ENCODE measurements at regions not wholly inside any gene's neighbourhood (a gene's known extent, or its start where the extent isn't known, plus 50 kb on each side); places are given as distances from the start of the nearest gene placed in this dataset.

GRCh38 chr2:105597011-105597805 lies 147.5 kb upstream of the NCK2 start:
- Histone ChIP-seq H2AFZ (ENCODE audit: low read length) (no peak overlapping the region), H3K36me3 (ENCODE audit: insufficient read depth, low read length) (no peaks in the 10 kb centered on the region), H3K4me1 (ENCODE audit: insufficient read depth, low read length, poor library complexity, severe bottlenecking) (no peaks in the 10 kb centered on the region), H3K4me2 (ENCODE audit: low read depth, low read length, poor library complexity, severe bottlenecking) (no peak overlapping the region), H3K9ac (ENCODE audit: low read depth, low read length, poor library complexity, severe bottlenecking) (no peak overlapping the region), H3K9me3 (ENCODE audit: insufficient read depth, low read depth, low read length) (no peaks in the 10 kb centered on the region), H3K27me3 (ENCODE audit: insufficient read depth, low read length, poor library complexity, severe bottlenecking) (no peaks in the 10 kb centered on the region), H3K9me2 (replicated peaks; ENCODE audit: low read depth, low read length) (no peaks in the 10 kb centered on the region), H3K4me3 (ENCODE audit: low read length, poor library complexity, severe bottlenecking) (no peak overlapping the region), H4K20me1 (ENCODE audit: insufficient read depth, low read length, poor library complexity, severe bottlenecking) (no peaks in the 10 kb centered on the region), H3K79me2 (ENCODE audit: insufficient read depth, low read length) (no peaks in the 10 kb centered on the region), H3F3A (ENCODE audit: low read depth) (no peaks in the 10 kb centered on the region)
- no peak for TF ChIP-seq EZH2phosphoT487 (IDR thresholded peaks at IDR 0.05; ENCODE audit: borderline replicate concordance)
- TF ChIP-seq, protein P1, sequence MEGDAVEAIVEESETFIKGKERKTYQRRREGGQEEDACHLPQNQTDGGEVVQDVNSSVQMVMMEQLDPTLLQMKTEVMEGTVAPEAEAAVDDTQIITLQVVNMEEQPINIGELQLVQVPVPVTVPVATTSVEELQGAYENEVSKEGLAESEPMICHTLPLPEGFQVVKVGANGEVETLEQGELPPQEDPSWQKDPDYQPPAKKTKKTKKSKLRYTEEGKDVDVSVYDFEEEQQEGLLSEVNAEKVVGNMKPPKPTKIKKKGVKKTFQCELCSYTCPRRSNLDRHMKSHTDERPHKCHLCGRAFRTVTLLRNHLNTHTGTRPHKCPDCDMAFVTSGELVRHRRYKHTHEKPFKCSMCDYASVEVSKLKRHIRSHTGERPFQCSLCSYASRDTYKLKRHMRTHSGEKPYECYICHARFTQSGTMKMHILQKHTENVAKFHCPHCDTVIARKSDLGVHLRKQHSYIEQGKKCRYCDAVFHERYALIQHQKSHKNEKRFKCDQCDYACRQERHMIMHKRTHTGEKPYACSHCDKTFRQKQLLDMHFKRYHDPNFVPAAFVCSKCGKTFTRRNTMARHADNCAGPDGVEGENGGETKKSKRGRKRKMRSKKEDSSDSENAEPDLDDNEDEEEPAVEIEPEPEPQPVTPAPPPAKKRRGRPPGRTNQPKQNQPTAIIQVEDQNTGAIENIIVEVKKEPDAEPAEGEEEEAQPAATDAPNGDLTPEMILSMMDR (conservative IDR thresholded peaks at IDR 0.05; ENCODE audit: low read length), result no peak

DNA sequence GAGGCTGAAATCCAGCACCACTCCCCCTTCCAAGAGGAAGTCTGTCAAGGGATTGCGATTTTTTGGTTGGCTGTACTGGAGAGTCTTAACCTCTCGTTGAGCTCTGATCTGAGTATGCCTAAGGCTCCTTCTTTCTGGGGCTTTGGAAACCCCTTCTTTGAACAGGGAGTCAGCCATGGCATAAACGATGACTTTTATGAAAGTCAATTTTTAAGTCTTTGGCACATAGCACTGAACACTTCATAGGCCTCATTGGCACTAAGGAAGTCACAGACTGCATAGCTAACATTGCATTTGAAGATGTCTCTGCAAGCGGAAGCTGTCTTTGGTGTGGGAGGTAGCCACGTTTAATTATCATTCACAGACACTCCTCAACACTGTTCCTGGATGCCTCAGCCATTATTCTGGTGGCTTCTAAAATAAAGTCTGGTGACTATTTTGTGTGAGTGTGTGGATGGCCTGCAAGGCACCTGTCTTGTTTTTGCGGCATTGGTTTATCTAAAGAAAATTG lies 148.2 kb upstream of the NCK2 start:
- Histone ChIP-seq H4K20me1 (ENCODE audit: insufficient read depth, low read length, poor library complexity, severe bottlenecking) (no peaks in the 10 kb centered on the region), H3K27me3 (ENCODE audit: insufficient read depth, low read length, poor library complexity, severe bottlenecking) (no peaks in the 10 kb centered on the region), H3K9me3 (ENCODE audit: insufficient read depth, low read depth, low read length) (no peaks in the 10 kb centered on the region), H3K9ac (ENCODE audit: low read depth, low read length, poor library complexity, severe bottlenecking) (no peak overlapping the region), H3K79me2 (ENCODE audit: insufficient read depth, low read length) (no peaks in the 10 kb centered on the region), H2AFZ (ENCODE audit: low read length) (no peak overlapping the region), H3F3A (ENCODE audit: low read depth) (no peaks in the 10 kb centered on the region), H3K9me2 (replicated peaks; ENCODE audit: low read depth, low read length) (no peaks in the 10 kb centered on the region), H3K36me3 (ENCODE audit: insufficient read depth, low read length) (no peaks in the 10 kb centered on the region), H3K4me3 (ENCODE audit: low read length, poor library complexity, severe bottlenecking) (no peak overlapping the region), H3K4me1 (ENCODE audit: insufficient read depth, low read length, poor library complexity, severe bottlenecking) (no peaks in the 10 kb centered on the region), H3K4me2 (ENCODE audit: low read depth, low read length, poor library complexity, severe bottlenecking) (no peak overlapping the region)
- TF ChIP-seq EZH2phosphoT487 (IDR thresholded peaks at IDR 0.05; ENCODE audit: borderline replicate concordance), result no peak
- TF ChIP-seq, protein P1 (conservative IDR thresholded peaks at IDR 0.05; ENCODE audit: low read length), result no peak

- TF ChIP-seq, protein P1 (conservative IDR thresholded peaks at IDR 0.05; ENCODE audit: low read length), result no peak
- TF ChIP-seq EZH2phosphoT487 (IDR thresholded peaks at IDR 0.05; ENCODE audit: borderline replicate concordance), result no peak
- Histone ChIP-seq H4K20me1 (ENCODE audit: insufficient read depth, low read length, poor library complexity, severe bottlenecking) (no peaks in the 10 kb centered on the region), H3K4me2 (ENCODE audit: low read depth, low read length, poor library complexity, severe bottlenecking) (no peak overlapping the region)
Measured at GRCh38 chr2:105595536-105595935, 149.2 kb upstream of the NCK2 start.

More at GRCh38 chr2:105595536-105595935, 149.2 kb upstream of the NCK2 start:
- H3K4me1 ChIP-seq (ENCODE audit: insufficient read depth, low read length, poor library complexity, severe bottlenecking), result no peaks in the 10 kb centered on the region
- H3F3A ChIP-seq (ENCODE audit: low read depth), result no peaks in the 10 kb centered on the region
- H3K79me2 ChIP-seq (ENCODE audit: insufficient read depth, low read length), result no peaks in the 10 kb centered on the region
- H3K4me3 ChIP-seq (ENCODE audit: low read length, poor library complexity, severe bottlenecking), result no peak overlapping the region
- no peak overlapping the region for H3K9ac ChIP-seq (ENCODE audit: low read depth, low read length, poor library complexity, severe bottlenecking)
- H3K9me3 ChIP-seq (ENCODE audit: insufficient read depth, low read depth, low read length), result no peaks in the 10 kb centered on the region
- H3K27me3 ChIP-seq (ENCODE audit: insufficient read depth, low read length, poor library complexity, severe bottlenecking), result no peaks in the 10 kb centered on the region
- H2AFZ ChIP-seq (ENCODE audit: low read length), result no peak overlapping the region
- H3K9me2 ChIP-seq (replicated peaks; ENCODE audit: low read depth, low read length), result no peaks in the 10 kb centered on the region
- H3K36me3 ChIP-seq (ENCODE audit: insufficient read depth, low read length), result no peaks in the 10 kb centered on the region
